C4-2B (cell line): ENCODE measurements at regions not wholly inside any gene's neighbourhood (a gene's known extent, or its start where the extent isn't known, plus 50 kb on each side); places are given as distances from the start of the nearest gene placed in this dataset.

Experiments
- H3K27ac ChIP-seq: fragments of 450-650 bp; 2 replicates; pipeline ENCODE4 v1.5.1; 2017
- ZFX ChIP-seq: fragments of 450-650 bp; IDR thresholded peaks from 2 replicates; pipeline ENCODE4 v1.6.1; 2017
- TF ChIP-seq, protein P1 (sequence below): fragments of 450-650 bp; conservative IDR thresholded peaks from 2 replicates; pipeline ENCODE4 v1.5.1; 2017; ENCODE audit warnings: mild to moderate bottlenecking

DNA sequence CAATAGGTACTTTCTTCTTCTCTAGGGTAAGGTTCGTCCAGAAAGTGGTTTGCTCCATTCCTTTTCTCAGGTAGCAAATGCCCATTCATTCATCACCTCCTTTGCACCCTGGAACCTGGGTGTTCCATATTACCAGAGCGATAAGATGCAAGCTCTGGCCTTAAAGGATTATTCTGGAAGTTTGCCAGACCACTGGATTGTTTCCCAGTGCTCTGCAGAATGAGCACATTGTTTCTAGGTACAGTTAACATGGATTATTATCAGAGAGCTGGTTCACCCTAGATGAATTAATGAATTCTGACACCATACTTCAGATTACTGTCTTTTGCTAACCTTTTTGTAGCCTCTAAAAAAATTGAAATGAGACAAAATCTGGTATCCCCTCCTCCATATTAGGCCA, 170.9 kb upstream of the BMP4 start:
- TF ChIP-seq ZFX: no peak
- TF ChIP-seq, protein P1, sequence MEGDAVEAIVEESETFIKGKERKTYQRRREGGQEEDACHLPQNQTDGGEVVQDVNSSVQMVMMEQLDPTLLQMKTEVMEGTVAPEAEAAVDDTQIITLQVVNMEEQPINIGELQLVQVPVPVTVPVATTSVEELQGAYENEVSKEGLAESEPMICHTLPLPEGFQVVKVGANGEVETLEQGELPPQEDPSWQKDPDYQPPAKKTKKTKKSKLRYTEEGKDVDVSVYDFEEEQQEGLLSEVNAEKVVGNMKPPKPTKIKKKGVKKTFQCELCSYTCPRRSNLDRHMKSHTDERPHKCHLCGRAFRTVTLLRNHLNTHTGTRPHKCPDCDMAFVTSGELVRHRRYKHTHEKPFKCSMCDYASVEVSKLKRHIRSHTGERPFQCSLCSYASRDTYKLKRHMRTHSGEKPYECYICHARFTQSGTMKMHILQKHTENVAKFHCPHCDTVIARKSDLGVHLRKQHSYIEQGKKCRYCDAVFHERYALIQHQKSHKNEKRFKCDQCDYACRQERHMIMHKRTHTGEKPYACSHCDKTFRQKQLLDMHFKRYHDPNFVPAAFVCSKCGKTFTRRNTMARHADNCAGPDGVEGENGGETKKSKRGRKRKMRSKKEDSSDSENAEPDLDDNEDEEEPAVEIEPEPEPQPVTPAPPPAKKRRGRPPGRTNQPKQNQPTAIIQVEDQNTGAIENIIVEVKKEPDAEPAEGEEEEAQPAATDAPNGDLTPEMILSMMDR: no peak

DNA sequence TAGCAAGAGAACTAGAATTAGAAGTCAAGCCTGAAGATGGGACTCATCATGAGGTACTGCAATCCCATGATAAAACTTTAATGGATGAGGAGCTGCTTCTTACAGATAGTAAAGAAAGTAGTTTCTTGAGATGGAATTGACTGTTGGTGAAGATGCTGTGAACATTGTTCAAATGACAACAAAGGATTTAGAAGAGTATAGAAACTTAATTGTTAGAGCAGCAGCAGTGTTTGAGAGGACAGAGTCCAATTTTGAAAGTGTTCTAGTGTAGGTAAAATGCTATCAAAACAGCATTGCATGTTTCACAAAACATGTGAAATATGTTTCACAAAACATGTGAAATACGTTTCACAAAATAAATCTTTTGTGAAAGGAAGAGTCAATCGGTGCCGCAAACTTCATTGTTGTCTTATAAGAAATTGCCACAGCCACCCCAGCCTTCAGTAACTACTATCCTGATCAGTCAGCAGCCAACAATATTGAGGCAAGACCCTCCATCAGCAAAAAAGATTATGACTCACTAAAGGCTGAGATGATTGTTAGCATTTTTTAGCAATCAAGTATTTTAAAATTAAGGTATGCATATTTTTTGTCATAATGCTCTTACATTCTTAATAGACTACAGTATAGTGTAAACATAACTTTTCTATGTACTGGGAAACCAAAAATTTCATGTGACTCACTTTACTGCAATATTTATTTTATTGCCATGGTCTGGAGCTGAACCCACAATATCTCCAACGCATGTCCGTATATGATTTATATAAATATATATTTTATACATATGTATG, 173.4 kb upstream of the BMP4 start:
- H3K27ac ChIP-seq: no peak overlapping the region

More for the DNA sequence above, 170.9 kb upstream of the BMP4 start:
- H3K27ac ChIP-seq: no peak overlapping the region

GRCh38 chr14:54132496-54132895, 175.9 kb upstream of the BMP4 start:
- H3K27ac ChIP-seq: no peak overlapping the region
- TF ChIP-seq, protein P1: no peak
- TF ChIP-seq ZFX: no peak

More for the DNA sequence above, 173.4 kb upstream of the BMP4 start:
- no peak for TF ChIP-seq ZFX
- TF ChIP-seq, protein P1: no peak

DNA sequence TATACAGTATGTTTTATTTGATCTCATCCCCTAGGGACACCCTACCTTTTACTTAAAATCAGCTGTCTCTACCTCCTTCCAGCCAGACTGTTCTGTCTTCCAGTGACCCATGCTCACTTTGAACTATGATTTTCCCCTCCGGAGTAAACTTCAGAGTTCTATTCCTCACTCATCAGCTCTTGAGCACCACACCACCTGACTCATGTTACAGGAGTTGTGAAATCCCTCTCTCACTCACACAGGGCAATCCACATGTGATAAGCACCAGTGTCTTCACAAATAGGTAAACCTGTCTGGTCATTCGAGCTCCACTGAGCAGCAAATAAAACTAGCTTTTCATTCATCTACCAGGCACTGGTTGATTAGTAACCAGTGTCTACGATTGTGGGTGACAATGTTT, 177.3 kb upstream of the BMP4 start:
- H3K27ac ChIP-seq: no peak overlapping the region

DNA sequence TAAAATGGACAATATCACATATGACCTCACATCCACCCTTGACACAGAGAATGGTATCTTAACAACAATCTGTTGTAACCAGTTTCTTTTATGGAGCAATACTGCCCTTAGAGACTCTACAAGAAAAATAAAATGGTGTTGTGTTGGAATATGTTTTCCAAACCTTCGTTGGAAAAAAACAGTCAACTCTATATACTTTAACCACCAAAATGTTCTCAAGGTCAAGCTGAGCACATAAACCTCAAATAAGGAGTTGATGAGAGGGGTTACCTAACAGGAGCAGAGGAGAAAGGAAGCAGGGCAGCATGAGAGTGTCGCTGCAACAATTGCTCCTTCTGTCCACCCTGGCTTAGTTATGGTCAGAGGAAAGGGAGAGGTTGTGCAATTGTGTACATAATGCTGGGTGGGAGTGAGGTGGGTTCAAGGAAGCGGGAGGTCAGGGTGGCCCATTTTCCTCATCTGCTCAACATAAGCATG, 179.2 kb upstream of the BMP4 start:
- no peak for TF ChIP-seq ZFX
- TF ChIP-seq, protein P1: no peak
- no peak overlapping the region for H3K27ac ChIP-seq

More for the DNA sequence above, 177.3 kb upstream of the BMP4 start:
- TF ChIP-seq, protein P1: no peak
- TF ChIP-seq ZFX: no peak

DNA sequence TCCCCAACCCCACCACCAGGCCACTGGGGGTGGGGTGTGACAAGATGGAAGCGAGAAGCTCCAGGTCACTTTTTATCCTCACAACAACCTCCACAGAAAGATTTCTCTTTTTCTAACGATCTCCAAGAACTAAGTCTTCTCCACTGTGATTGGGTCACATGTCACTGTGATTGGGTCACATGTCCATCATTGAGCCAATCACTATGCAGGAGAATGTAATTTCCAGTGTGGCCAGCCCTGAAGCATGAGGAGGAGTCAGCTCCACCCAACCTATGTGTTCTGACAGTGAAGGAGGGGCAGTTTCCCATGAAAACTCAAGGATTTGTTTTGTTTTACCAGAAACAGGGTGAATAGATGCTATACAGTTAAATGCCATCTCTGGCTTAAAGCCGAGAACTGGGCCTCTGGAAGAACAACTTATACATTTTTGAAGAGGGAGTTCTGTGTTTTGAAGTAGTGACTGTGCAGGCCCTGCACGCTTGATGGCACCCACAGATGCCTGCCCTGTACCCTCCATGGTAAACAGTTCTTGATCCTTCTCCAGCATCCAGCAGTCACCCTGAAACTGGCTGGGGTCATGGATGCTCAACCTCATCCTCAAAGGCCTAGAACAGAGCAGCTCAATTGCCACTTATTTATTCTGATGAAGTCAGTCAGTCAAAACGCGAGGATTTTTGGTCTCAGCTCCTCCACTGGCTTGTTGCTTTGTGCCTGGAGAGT, 180.4 kb upstream of the BMP4 start:
- H3K27ac ChIP-seq: no peak overlapping the region
- TF ChIP-seq, protein P1: no peak
- TF ChIP-seq ZFX: no peak

GRCh38 chr14:54137614-54137961, 181.0 kb upstream of the BMP4 start:
- no peak for TF ChIP-seq ZFX
- TF ChIP-seq, protein P1: no peak
- no peak overlapping the region for H3K27ac ChIP-seq
